IPS DF 6.9 (cell line): ENCODE measurements at regions not wholly inside any gene's neighbourhood (a gene's known extent, or its start where the extent isn't known, plus 50 kb on each side); places are given as distances from the start of the nearest gene placed in this dataset.
"Not testable (repeated sequence)": the region's sequence is repeated elsewhere in the genome, so short reads cannot be mapped to it uniquely, and the experiment has no call there.

Experiments
- DNase-seq: peaks from one replicate; pipeline ENCODE4 v3.0.0-alpha.2; 2013; ENCODE audit warnings: low read depth, low spot score
- H3K27ac ChIP-seq: one replicate; pipeline ENCODE4 v1.5.1; 2013; ENCODE audit warnings: low read length, control low read depth
- H3K27me3 ChIP-seq: 2 replicates; pipeline ENCODE4 v1.6.1; 2013; ENCODE audit warnings: mild to moderate bottlenecking, low read length; ENCODE audit not compliant: control insufficient read depth, insufficient read depth
- H3K36me3 ChIP-seq: 2 replicates; pipeline ENCODE4 v1.6.1; 2013; ENCODE audit warnings: low read length; ENCODE audit not compliant: control insufficient read depth, insufficient read depth
- H3K4me1 ChIP-seq: 2 replicates; pipeline ENCODE4 v1.6.1; 2013; ENCODE audit warnings: low read length; ENCODE audit not compliant: control insufficient read depth, insufficient read depth
- H3K4me3 ChIP-seq: 2 replicates; pipeline ENCODE4 v1.5.1; 2013; ENCODE audit warnings: mild to moderate bottlenecking, low read length
- H3K9me3 ChIP-seq: 2 replicates; pipeline ENCODE4 v1.6.1; 2013; ENCODE audit warnings: low read length, inconsistent platforms; ENCODE audit not compliant: control insufficient read depth, insufficient read depth
- WGBS: extraction: QIAGEN DNeasy Blood & Tissue Kit; methylation state at CpG from one replicate; pipeline ENCODE4 v1.1.7; 2013; ENCODE audit warnings: mixed read lengths, missing lambda C conversion rate; ENCODE audit not compliant: insufficient read length, insufficient coverage; 5-methylcytosine and 5-hydroxymethylcytosine counted together

GRCh38 chr4:37758226-37758625 is 68.3 kb upstream of the PGM2 start:
- Histone ChIP-seq H3K27ac (no peak overlapping the region), H3K9me3 (no peaks in the 10 kb centered on the region), H3K36me3 (no peaks in the 10 kb centered on the region), H3K4me1 (no peaks in the 10 kb centered on the region), H3K27me3 (no peaks in the 10 kb centered on the region), H3K4me3 (no peak overlapping the region)
- WGBS, result no CpG with 5 or more reads among the region's 1 CpG
- DNase-seq, result no peak

GRCh38 chr4:37757761-37758160 is 68.7 kb upstream of the PGM2 start:
- H3K27ac ChIP-seq, result no peak overlapping the region
- no peak for DNase-seq
- H3K4me1 ChIP-seq, result no peaks in the 10 kb centered on the region
- no CpG with 5 or more reads among the region's 4 CpGs for WGBS
- no peak overlapping the region for H3K4me3 ChIP-seq
- no peaks in the 10 kb centered on the region for H3K9me3 ChIP-seq
- H3K27me3 ChIP-seq, result no peaks in the 10 kb centered on the region
- no peaks in the 10 kb centered on the region for H3K36me3 ChIP-seq

DNA sequence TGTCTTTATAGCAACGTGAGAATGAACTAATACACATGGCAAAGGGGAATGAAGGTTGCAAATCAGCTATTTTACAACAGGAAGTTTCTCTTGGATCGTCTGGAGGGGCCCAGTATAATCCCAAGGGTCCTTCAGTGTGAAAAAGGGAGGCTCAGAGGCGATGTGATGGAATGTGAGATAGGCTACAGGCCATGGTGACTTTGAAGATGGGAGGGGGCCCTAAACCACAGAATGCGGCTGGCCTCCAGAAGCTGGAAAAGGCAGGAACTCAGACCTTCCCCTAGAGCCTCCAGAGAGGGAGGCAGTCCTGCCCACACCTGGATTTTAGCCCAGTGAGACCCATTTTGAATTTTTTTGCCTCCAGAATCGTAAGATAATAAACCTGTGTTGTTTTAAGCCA is 69.4 kb upstream of the PGM2 start:
- no peaks in the 10 kb centered on the region for H3K9me3 ChIP-seq
- no peaks in the 10 kb centered on the region for H3K4me1 ChIP-seq
- H3K36me3 ChIP-seq, result no peaks in the 10 kb centered on the region
- H3K4me3 ChIP-seq, result no peak overlapping the region
- H3K27ac ChIP-seq, result no peak overlapping the region
- no CpG with 5 or more reads among the region's 5 CpGs for whole genome bisulfite sequencing
- no peaks in the 10 kb centered on the region for H3K27me3 ChIP-seq
- no peak for DNase-seq

GRCh38 chr4:37754410-37755185 is 68.4 kb upstream of the RELL1 start:
- WGBS, result no CpG with 5 or more reads among the region's 6 CpGs
- no peaks in the 10 kb centered on the region for H3K36me3 ChIP-seq
- H3K27me3 ChIP-seq, result no peaks in the 10 kb centered on the region
- H3K27ac ChIP-seq, result no peak overlapping the region
- no peak overlapping the region for H3K4me3 ChIP-seq
- no peaks in the 10 kb centered on the region for H3K4me1 ChIP-seq
- DNase-seq, result no peak
- H3K9me3 ChIP-seq, result no peaks in the 10 kb centered on the region

DNA sequence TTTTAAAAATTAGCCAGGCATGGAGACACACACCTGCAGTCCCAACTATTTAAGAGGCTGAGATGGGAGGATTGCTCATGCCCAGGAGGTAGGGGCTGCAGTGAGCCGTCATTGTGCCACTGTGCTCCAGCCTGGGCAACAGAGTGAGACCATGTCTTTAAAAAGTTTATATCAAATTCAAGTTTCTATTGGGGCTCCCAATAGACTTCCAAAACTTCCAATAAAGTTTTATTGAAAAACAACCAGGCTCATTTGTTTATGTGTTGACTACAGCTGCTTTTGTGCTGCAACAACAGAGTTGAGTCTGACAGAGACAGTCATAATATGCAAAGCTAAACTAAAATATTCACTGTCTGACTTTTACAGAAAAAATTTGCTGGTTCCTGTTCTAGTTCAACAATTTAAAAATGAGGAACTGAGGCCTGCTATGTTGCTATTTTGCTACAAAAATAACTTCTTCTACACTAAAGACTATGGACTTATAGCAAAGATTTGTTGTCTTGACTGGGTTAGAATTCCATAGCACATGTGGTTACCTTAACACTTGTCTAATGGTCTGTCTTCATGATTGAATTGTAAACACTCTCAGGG is 63.3 kb upstream of the RELL1 start:
- H3K27me3 ChIP-seq, result no peaks in the 10 kb centered on the region
- H3K4me3 ChIP-seq, result no peak overlapping the region
- H3K27ac ChIP-seq, result no peak overlapping the region
- H3K9me3 ChIP-seq, result no peaks in the 10 kb centered on the region
- DNase-seq, result no peak
- no CpG with 5 or more reads among the region's 1 CpG for WGBS
- H3K36me3 ChIP-seq, result no peaks in the 10 kb centered on the region
- H3K4me1 ChIP-seq, result no peaks in the 10 kb centered on the region

DNA sequence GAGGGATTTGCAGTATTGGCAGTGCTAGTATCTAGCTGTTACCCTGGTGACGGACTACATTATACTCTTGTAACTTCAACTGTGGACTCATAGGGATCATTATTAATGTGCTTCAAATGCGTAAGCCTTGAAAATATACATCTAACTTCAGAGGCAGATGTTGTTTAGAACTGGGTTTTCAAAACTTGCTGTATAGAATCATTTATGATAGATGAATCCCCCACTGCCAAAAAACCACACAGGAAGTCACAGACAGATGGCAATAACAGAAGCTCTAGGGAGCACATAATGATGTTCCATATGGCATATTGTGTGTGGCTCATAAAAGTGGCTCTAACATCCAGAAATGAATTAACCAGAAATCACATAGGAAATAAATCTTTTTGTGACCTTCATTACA is 62.3 kb upstream of the RELL1 start:
- Histone ChIP-seq H3K4me3 (no peak overlapping the region), H3K9me3 (no peaks in the 10 kb centered on the region), H3K36me3 (no peaks in the 10 kb centered on the region), H3K4me1 (no peaks in the 10 kb centered on the region), H3K27me3 (no peaks in the 10 kb centered on the region), H3K27ac (no peak overlapping the region)
- WGBS, result no CpG with 5 or more reads among the region's 2 CpGs
- no peak for DNase-seq

- no peak overlapping the region for H3K27ac ChIP-seq
- H3K36me3 ChIP-seq, result no peaks in the 10 kb centered on the region
- no peaks in the 10 kb centered on the region for H3K27me3 ChIP-seq
- H3K9me3 ChIP-seq, result no peaks in the 10 kb centered on the region
- no CpG with 5 or more reads among the region's 6 CpGs for WGBS
- no peaks in the 10 kb centered on the region for H3K4me1 ChIP-seq
- no peak overlapping the region for H3K4me3 ChIP-seq
- no peak for DNase-seq
Observed at GRCh38 chr4:37747772-37748330, 61.7 kb upstream of the RELL1 start.

- not testable (repeated sequence) for H3K27me3 ChIP-seq, DNase-seq, H3K4me1 ChIP-seq, H3K36me3 ChIP-seq, H3K27ac ChIP-seq, H3K9me3 ChIP-seq, H3K4me3 ChIP-seq
- no CpG with 5 or more reads among the region's 5 CpGs for WGBS
Observed at GRCh38 chr4:37746852-37747251, 60.7 kb upstream of the RELL1 start.

DNA sequence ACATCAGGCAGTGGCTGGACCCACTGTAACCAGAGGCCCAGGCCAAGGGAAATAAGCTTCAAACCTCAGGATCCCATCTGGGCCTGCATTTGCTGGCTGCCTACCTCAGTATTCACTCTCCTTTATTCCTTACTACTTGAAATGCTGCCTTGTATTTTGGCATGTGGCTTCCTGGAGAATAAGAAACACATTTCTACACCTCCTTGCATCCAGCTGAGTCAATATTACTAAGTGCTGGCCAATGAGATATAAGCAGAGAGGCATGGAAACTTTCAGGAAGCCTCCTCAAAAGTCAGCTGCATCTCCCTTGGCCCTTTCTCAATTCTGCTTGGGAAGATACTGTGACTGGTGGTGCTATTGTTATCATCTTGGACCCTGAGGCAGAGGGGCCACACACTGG is 59.8 kb upstream of the RELL1 start:
- H3K27ac ChIP-seq, result no peak overlapping the region
- H3K36me3 ChIP-seq, result no peaks in the 10 kb centered on the region
- no peak for DNase-seq

GRCh38 chr4:37742149-37742548 is 56.0 kb upstream of the RELL1 start:
- no peak for DNase-seq

More for the DNA sequence above, 59.8 kb upstream of the RELL1 start:
- H3K27me3 ChIP-seq, result no peaks in the 10 kb centered on the region
- no peaks in the 10 kb centered on the region for H3K4me1 ChIP-seq
- H3K4me3 ChIP-seq, result no peak overlapping the region
- H3K9me3 ChIP-seq, result no peaks in the 10 kb centered on the region

GRCh38 chr4:37741564-37741963 is 55.4 kb upstream of the RELL1 start:
- H3K27ac ChIP-seq, result no peak overlapping the region
- no peaks in the 10 kb centered on the region for H3K36me3 ChIP-seq
- no peaks in the 10 kb centered on the region for H3K4me1 ChIP-seq
- no peak overlapping the region for H3K4me3 ChIP-seq
- H3K9me3 ChIP-seq, result no peaks in the 10 kb centered on the region
- no peak for DNase-seq
- WGBS, result no CpG with 5 or more reads among the region's 4 CpGs
- no peaks in the 10 kb centered on the region for H3K27me3 ChIP-seq

More at GRCh38 chr4:37742149-37742548, 56.0 kb upstream of the RELL1 start:
- no peaks in the 10 kb centered on the region for H3K4me1 ChIP-seq
- no peak overlapping the region for H3K4me3 ChIP-seq
- H3K9me3 ChIP-seq, result no peaks in the 10 kb centered on the region
- H3K36me3 ChIP-seq, result no peaks in the 10 kb centered on the region
- no peaks in the 10 kb centered on the region for H3K27me3 ChIP-seq
- no peak overlapping the region for H3K27ac ChIP-seq
- WGBS, result no CpG with 5 or more reads among the region's 1 CpG
